GM12878 (cell line): ENCODE measurements at regions not wholly inside any gene's neighbourhood (a gene's known extent, or its start where the extent isn't known, plus 50 kb on each side); places are given as distances from the start of the nearest gene placed in this dataset.

Experiments
- DPF2 ChIP-seq: fragments of 450-650 bp; IDR thresholded peaks from 2 replicates; pipeline ENCODE4 v1.6.1; 2017; ENCODE audit warnings: mild to moderate bottlenecking
- EP300 ChIP-seq, 2 experiments: fragments of 150-350 bp in 1 of 2; IDR thresholded peaks; 2 replicates each; pipeline ENCODE4 v1.6.1; 2011 to 2012; ENCODE audit warnings: low read depth in 2 of 2, low read length in 2 of 2, borderline replicate concordance in 1 of 2, improper control_type of control experiment in 1 of 2, inconsistent platforms in 1 of 2; ENCODE audit not compliant: control insufficient read depth in 1 of 2
- FOS ChIP-seq: IDR thresholded peaks from 3 replicates; pipeline ENCODE4 v1.6.1; 2011; ENCODE audit warnings: borderline replicate concordance; ENCODE audit not compliant: insufficient read length; ENCODE audit errors: extremely low read depth
- PBX3 ChIP-seq: IDR thresholded peaks from 2 replicates; pipeline ENCODE4 v1.6.1; 2011; ENCODE audit warnings: mild to moderate bottlenecking, low read depth, low read length, moderate library complexity; ENCODE audit not compliant: insufficient replicate concordance
- SMC3 ChIP-seq: IDR thresholded peaks from 2 replicates; pipeline ENCODE4 v1.6.1; 2011; ENCODE audit warnings: low read length, improper control_type of control experiment, borderline replicate concordance
- TARDBP ChIP-seq: IDR thresholded peaks from 2 replicates; pipeline ENCODE4 v1.6.1; 2016; ENCODE audit warnings: borderline replicate concordance
- TF ChIP-seq, protein P1 (sequence below), 3 experiments: IDR thresholded peaks in 2 of 3; conservative IDR thresholded peaks in 1 of 3; 2 replicates each; pipeline ENCODE4 v1.5.1; 2011; ENCODE audit warnings: low read depth in 3 of 3, low read length in 3 of 3, mild to moderate bottlenecking in 3 of 3, control low read depth in 2 of 3, moderate library complexity in 2 of 3, inconsistent platforms in 1 of 3, mixed read lengths in 1 of 3; ENCODE audit not compliant: control insufficient read depth in 2 of 3, insufficient read depth in 1 of 3; ENCODE audit errors: extremely low read depth in 1 of 3

DNA sequence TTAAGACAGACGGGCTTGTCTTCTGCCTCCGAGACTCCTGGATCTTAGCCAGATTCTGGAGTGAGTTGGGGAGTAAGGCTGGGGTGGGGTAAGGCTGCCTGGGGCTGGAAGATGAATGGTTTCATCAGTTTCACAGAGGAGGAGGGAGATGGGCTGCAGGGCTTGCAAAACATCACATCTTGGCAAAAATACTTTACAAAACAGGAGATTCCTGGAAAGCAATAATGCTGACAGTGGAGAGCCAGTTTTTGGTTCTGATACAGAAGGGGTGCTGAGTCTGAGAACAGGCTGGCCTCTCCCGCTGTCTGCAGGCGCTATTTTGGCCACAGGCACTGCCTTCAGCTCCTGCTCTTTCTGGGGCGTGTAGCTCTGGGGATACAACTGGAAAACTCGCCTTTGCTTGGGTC is 83.4 kb upstream of the KCNE2 start:
- TF ChIP-seq EP300 (IDR thresholded peaks at IDR 0.05; ENCODE audit: borderline replicate concordance in 1 of 2, control insufficient read depth in 1 of 2, low read depth in 2 of 2, low read length in 2 of 2) = no peak
- TF ChIP-seq, protein P1, sequence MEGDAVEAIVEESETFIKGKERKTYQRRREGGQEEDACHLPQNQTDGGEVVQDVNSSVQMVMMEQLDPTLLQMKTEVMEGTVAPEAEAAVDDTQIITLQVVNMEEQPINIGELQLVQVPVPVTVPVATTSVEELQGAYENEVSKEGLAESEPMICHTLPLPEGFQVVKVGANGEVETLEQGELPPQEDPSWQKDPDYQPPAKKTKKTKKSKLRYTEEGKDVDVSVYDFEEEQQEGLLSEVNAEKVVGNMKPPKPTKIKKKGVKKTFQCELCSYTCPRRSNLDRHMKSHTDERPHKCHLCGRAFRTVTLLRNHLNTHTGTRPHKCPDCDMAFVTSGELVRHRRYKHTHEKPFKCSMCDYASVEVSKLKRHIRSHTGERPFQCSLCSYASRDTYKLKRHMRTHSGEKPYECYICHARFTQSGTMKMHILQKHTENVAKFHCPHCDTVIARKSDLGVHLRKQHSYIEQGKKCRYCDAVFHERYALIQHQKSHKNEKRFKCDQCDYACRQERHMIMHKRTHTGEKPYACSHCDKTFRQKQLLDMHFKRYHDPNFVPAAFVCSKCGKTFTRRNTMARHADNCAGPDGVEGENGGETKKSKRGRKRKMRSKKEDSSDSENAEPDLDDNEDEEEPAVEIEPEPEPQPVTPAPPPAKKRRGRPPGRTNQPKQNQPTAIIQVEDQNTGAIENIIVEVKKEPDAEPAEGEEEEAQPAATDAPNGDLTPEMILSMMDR (IDR thresholded peaks at IDR 0.05 in 2 of 3, conservative IDR thresholded peaks at IDR 0.05 in 1 of 3; ENCODE audit: control insufficient read depth in 2 of 3, extremely low read depth in 1 of 3, insufficient read depth in 1 of 3, low read depth in 3 of 3, low read length in 3 of 3) = no peak
- no peak for TF ChIP-seq DPF2
- TF ChIP-seq PBX3 = no peak
- TF ChIP-seq SMC3 = no peak
- TF ChIP-seq TARDBP = no peak
- TF ChIP-seq FOS = no peak
